Endothelial cell (in vitro differentiated cells): ENCODE measurements at regions not wholly inside any gene's neighbourhood (a gene's known extent, or its start where the extent isn't known, plus 50 kb on each side); places are given as distances from the start of the nearest gene placed in this dataset.
"Not testable (repeated sequence)": the region's sequence is repeated elsewhere in the genome, so short reads cannot be mapped to it uniquely, and the experiment has no call there.

Source experiments
- DNase-seq: peaks from one replicate; pipeline ENCODE4 v3.0.0; 2021; ENCODE audit warnings: low spot score
- H3K27ac Mint-ChIP-seq: one replicate; pipeline ENCODE4 v1.8.0; 2021; ENCODE audit warnings: mixed read lengths, inconsistent platforms; ENCODE audit not compliant: unreplicated experiment
- H3K27me3 Mint-ChIP-seq: one replicate; pipeline ENCODE4 v1.8.0; 2021; ENCODE audit warnings: mild to moderate bottlenecking, moderate library complexity, mixed read lengths, inconsistent platforms; ENCODE audit not compliant: unreplicated experiment
- H3K36me3 Mint-ChIP-seq: one replicate; pipeline ENCODE4 v1.8.0; 2021; ENCODE audit warnings: mild to moderate bottlenecking, low read depth, mixed read lengths, inconsistent platforms; ENCODE audit not compliant: unreplicated experiment
- H3K4me1 Mint-ChIP-seq: one replicate; pipeline ENCODE4 v1.8.0; 2021; ENCODE audit warnings: mild to moderate bottlenecking, mixed read lengths, inconsistent platforms; ENCODE audit not compliant: unreplicated experiment
- H3K4me3 Mint-ChIP-seq: one replicate; pipeline ENCODE4 v1.8.0; 2021; ENCODE audit warnings: mild to moderate bottlenecking, mixed read lengths, inconsistent platforms; ENCODE audit not compliant: unreplicated experiment
- H3K9me3 Mint-ChIP-seq: one replicate; pipeline ENCODE4 v1.8.0; 2021; ENCODE audit warnings: mixed read lengths, inconsistent platforms; ENCODE audit not compliant: unreplicated experiment
- TF ChIP-seq, protein P1 (sequence below): fragments of 200-600 bp; sonication (generic); IDR thresholded peaks from one replicate; pipeline ENCODE4 v1.5.0; 2021; ENCODE audit warnings: antibody characterized with exemption; ENCODE audit not compliant: unreplicated experiment

DNA sequence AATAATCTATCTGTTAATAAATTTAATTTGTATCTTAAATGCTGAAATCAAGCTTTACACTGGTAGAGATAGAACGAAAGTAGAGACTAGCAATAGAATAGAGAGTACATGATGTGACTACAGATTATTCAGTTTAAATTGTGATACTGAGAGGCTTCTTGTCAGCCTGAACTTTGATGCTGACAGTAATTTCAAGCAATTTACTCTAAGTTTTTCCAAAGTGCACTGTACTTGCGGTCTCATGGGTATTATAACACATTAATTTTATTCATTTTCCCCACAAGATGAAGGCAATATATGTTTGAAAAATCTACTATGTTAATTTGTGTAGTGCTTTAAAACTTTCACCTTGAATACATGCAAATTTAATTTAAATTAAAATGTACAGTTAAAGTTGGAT, 914.0 kb upstream of the FBXO33 start:
- no peaks in the 10 kb centered on the region for H3K27me3 Mint-ChIP-seq
- no peaks in the 10 kb centered on the region for H3K9me3 Mint-ChIP-seq
- no peaks in the 10 kb centered on the region for H3K4me1 Mint-ChIP-seq
- H3K4me3 Mint-ChIP-seq: no peak overlapping the region
- H3K27ac Mint-ChIP-seq: no peak overlapping the region
- TF ChIP-seq, protein P1, sequence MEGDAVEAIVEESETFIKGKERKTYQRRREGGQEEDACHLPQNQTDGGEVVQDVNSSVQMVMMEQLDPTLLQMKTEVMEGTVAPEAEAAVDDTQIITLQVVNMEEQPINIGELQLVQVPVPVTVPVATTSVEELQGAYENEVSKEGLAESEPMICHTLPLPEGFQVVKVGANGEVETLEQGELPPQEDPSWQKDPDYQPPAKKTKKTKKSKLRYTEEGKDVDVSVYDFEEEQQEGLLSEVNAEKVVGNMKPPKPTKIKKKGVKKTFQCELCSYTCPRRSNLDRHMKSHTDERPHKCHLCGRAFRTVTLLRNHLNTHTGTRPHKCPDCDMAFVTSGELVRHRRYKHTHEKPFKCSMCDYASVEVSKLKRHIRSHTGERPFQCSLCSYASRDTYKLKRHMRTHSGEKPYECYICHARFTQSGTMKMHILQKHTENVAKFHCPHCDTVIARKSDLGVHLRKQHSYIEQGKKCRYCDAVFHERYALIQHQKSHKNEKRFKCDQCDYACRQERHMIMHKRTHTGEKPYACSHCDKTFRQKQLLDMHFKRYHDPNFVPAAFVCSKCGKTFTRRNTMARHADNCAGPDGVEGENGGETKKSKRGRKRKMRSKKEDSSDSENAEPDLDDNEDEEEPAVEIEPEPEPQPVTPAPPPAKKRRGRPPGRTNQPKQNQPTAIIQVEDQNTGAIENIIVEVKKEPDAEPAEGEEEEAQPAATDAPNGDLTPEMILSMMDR: no peak
- no peaks in the 10 kb centered on the region for H3K36me3 Mint-ChIP-seq
- no peak for DNase-seq

DNA sequence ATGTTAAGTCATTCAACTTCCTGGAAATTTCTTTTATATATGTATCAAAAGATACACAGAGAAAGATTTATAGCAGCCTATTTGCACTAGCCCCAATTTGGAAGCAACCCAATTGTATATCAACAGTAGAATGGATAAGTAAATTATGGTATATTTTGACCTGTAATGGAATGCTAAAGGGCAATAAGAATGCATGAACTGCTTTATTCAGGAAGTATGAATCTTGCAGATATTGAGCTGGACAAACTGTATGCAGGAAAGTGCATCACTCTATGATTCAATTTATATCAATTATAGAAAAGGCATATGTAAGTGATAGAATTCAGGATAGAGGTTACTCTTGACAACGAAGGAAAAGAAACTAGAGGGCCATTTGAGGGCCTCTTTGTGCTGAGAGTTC, 913.1 kb upstream of the FBXO33 start:
- TF ChIP-seq, protein P1: no peak
- no peaks in the 10 kb centered on the region for H3K9me3 Mint-ChIP-seq
- no peaks in the 10 kb centered on the region for H3K27me3 Mint-ChIP-seq
- H3K4me3 Mint-ChIP-seq: no peak overlapping the region
- no peaks in the 10 kb centered on the region for H3K36me3 Mint-ChIP-seq
- no peak overlapping the region for H3K27ac Mint-ChIP-seq
- H3K4me1 Mint-ChIP-seq: no peaks in the 10 kb centered on the region
- DNase-seq: no peak

DNA sequence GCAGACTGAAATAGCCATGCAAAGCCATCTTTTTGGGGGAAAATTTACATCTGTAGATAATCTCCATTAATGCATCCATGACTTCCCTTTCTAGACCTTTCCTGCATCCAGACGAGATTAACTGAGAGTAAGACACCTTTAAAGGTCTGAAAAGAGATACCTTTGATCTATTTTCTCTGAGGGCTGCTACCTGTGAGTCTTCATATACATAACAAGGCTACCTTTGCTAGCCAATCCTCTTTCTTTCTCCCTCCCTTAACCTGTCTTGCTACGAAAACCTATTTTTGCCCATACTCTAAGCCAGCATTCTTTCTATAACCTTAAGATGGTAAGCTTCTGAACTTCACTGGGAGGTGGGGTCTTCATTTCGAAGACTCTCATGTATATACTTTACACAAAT, 908.5 kb upstream of the FBXO33 start:
- Mint-ChIP-seq H3K4me3 (no peak overlapping the region), H3K27ac (no peak overlapping the region)

DNA sequence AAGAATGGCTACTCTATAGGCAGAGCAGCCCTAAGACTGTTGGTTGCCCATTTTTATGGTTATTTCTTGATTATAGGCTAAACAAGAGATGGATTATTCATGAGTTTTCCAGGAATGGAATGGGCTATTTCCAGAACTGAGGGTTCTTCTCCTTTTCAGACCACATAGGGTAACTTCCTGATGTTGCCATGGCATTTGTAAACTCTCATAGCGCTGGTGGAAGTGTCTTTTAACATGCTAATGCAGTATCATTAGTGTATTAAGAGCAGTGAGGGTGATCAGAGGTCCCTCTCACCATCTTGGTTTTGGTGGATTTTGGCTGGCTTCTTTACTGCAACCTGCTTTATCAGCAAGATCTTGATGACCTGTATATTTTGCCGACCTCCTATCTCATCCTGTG, 904.6 kb upstream of the FBXO33 start:
- Mint-ChIP-seq H3K4me3 (no peak overlapping the region), H3K9me3 (no peaks in the 10 kb centered on the region), H3K4me1 (no peaks in the 10 kb centered on the region), H3K27me3 (no peaks in the 10 kb centered on the region), H3K27ac (no peak overlapping the region), H3K36me3 (no peaks in the 10 kb centered on the region)
- TF ChIP-seq, protein P1: no peak
- no peak for DNase-seq

More for the DNA sequence above, 908.5 kb upstream of the FBXO33 start:
- H3K36me3 Mint-ChIP-seq: no peaks in the 10 kb centered on the region
- H3K4me1 Mint-ChIP-seq: no peaks in the 10 kb centered on the region
- no peaks in the 10 kb centered on the region for H3K27me3 Mint-ChIP-seq
- no peaks in the 10 kb centered on the region for H3K9me3 Mint-ChIP-seq
- no peak for DNase-seq
- TF ChIP-seq, protein P1: no peak

DNA sequence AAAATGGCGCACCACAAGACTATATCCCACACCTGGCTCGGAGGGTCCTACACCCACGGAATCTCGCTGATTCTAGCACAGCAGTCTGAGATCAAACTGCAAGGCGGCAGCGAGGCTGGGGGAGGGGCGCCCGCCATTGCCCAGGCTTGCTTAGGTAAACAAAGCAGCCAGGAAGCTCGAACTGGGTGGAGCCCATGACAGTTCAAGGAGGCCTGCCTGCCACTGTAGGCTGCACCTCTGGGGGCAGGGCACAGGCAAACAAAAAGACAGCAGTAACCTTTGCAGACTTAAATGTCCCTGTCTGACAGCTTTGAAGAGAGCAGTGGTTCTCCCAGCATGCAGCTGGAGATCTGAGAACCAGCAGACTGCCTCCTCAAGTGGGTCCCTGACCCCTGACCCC, 894.3 kb upstream of the FBXO33 start:
- H3K4me1 Mint-ChIP-seq, H3K27ac Mint-ChIP-seq, H3K27me3 Mint-ChIP-seq, H3K9me3 Mint-ChIP-seq, H3K4me3 Mint-ChIP-seq, H3K36me3 Mint-ChIP-seq, DNase-seq: not testable (repeated sequence)

DNA sequence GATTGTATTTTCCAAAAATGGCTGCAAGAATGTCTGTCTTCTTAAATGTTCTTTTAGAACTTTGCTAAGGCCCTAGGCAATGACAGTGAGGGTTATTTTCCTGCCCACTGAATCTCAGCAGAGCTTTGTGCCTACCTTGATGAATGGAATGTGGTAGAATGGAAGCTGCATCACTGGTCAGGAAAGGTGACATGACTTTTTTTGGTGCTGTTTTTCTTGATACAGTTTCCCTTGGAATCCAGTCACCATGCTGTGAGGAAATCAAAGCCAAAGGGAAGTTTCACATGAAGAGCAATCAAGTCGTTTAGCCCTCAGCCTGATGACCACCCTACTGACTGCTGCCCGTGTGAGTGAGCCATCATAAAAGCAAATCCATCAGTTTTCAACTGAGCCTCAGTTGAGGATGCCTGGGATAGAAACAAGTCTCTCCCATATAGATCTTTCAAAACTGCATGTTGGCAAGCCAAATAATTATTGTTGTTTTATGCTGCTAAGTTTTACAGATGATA, 886.0 kb upstream of the FBXO33 start:
- H3K9me3 Mint-ChIP-seq: no peaks in the 10 kb centered on the region
- no peaks in the 10 kb centered on the region for H3K36me3 Mint-ChIP-seq
- TF ChIP-seq, protein P1: no peak
- DNase-seq: no peak
- no peak overlapping the region for H3K27ac Mint-ChIP-seq
- peaks cover 5% of the 10 kb centered on the region for H3K27me3 Mint-ChIP-seq
- no peaks in the 10 kb centered on the region for H3K4me1 Mint-ChIP-seq
- no peak overlapping the region for H3K4me3 Mint-ChIP-seq
